ENCODE measurements at regions not wholly inside any gene's neighbourhood (a gene's known extent, or its start where the extent isn't known, plus 50 kb on each side); places are given as distances from the start of the nearest gene placed in this dataset.

- DNase-seq, result peak; percentile 58
- TF ChIP-seq EZH2phosphoT487 (IDR thresholded peaks at IDR 0.05; ENCODE audit: insufficient read depth, low read depth), result no peak
- TF ChIP-seq EZH2 (IDR thresholded peaks at IDR 0.05; ENCODE audit: insufficient read depth, poor library complexity, severe bottlenecking), result no peak
- H3K9me2 ChIP-seq (ENCODE audit: insufficient read depth), result no peaks in the 10 kb centered on the region
- H3K27ac ChIP-seq, result no peak overlapping the region
- no peaks in the 10 kb centered on the region for H3K79me2 ChIP-seq (ENCODE audit: insufficient read depth)
- no peaks in the 10 kb centered on the region for H3K4me1 ChIP-seq (ENCODE audit: insufficient read depth)
- no peak overlapping the region for H3K4me2 ChIP-seq (ENCODE audit: unreplicated experiment)
- no peak overlapping the region for H2AFZ ChIP-seq
- in situ Hi-C loops (cut with MboI), result no loop called here
- H3K4me3 ChIP-seq, result no peak overlapping the region
- H3K9me3 ChIP-seq (ENCODE audit: low read depth), result no peaks in the 10 kb centered on the region
- no peaks in the 10 kb centered on the region for H3F3A ChIP-seq (ENCODE audit: insufficient read depth)
- H4K20me1 ChIP-seq (ENCODE audit: insufficient read depth), result no peaks in the 10 kb centered on the region
- WGBS, 2 experiments (ENCODE audit: low coverage in 1 of 2, low lambda C conversion rate in 2 of 2, missing lambda C conversion rate in 2 of 2), result 70 to 75% methylated on average over 8 of the region's 8 CpGs
- H3K9ac ChIP-seq, result no peak overlapping the region
- no peaks in the 10 kb centered on the region for H3K27me3 ChIP-seq (replicated peaks; ENCODE audit: insufficient read depth)
- no peaks in the 10 kb centered on the region for H3K36me3 ChIP-seq (ENCODE audit: low read depth)
Measured at GRCh38 chr5:157997991-157998504, 139.1 kb upstream of the CLINT1 start.

- DNase-seq, result peak; percentile 83
- TF ChIP-seq EZH2phosphoT487 (IDR thresholded peaks at IDR 0.05; ENCODE audit: insufficient read depth, low read depth), result no peak
- no peak for TF ChIP-seq EZH2 (IDR thresholded peaks at IDR 0.05; ENCODE audit: insufficient read depth, poor library complexity, severe bottlenecking)
- Histone ChIP-seq H3K36me3 (ENCODE audit: low read depth) (no peaks in the 10 kb centered on the region), H4K20me1 (ENCODE audit: insufficient read depth) (no peaks in the 10 kb centered on the region), H3K27ac (no peak overlapping the region), H3K4me3 (no peak overlapping the region), H3F3A (ENCODE audit: insufficient read depth) (no peaks in the 10 kb centered on the region), H3K9me3 (ENCODE audit: low read depth) (no peaks in the 10 kb centered on the region), H2AFZ (peak overlapping the region; percentile 50; the same call in 1 of the 2 replicates), H3K27me3 (replicated peaks; ENCODE audit: insufficient read depth) (no peaks in the 10 kb centered on the region), H3K9me2 (ENCODE audit: insufficient read depth) (no peaks in the 10 kb centered on the region), H3K4me2 (ENCODE audit: unreplicated experiment) (no peak overlapping the region), H3K79me2 (ENCODE audit: insufficient read depth) (no peaks in the 10 kb centered on the region), H3K9ac (no peak overlapping the region), H3K4me1 (ENCODE audit: insufficient read depth) (no peaks in the 10 kb centered on the region)
- 17 to 20% methylated on average over 8 of the region's 8 CpGs for WGBS, 2 experiments (ENCODE audit: low coverage in 1 of 2, low lambda C conversion rate in 2 of 2, missing lambda C conversion rate in 2 of 2)
- in situ Hi-C loops (cut with MboI), result no loop called here
Measured at GRCh38 chr5:157994906-157995519, 136.1 kb upstream of the CLINT1 start.

- Histone ChIP-seq H4K20me1 (ENCODE audit: insufficient read depth) (no peaks in the 10 kb centered on the region), H3K4me1 (ENCODE audit: insufficient read depth) (0 out of 2 replicates have a peak, but pooled peaks cover 5% of the 10 kb centered on the region), H3K4me3 (no peak overlapping the region), H3K36me3 (ENCODE audit: low read depth) (no peaks in the 10 kb centered on the region), H3K27me3 (replicated peaks; ENCODE audit: insufficient read depth) (no peaks in the 10 kb centered on the region), H2AFZ (no peak overlapping the region), H3K9ac (no peak overlapping the region), H3K9me3 (ENCODE audit: low read depth) (no peaks in the 10 kb centered on the region), H3K9me2 (ENCODE audit: insufficient read depth) (no peaks in the 10 kb centered on the region), H3K79me2 (ENCODE audit: insufficient read depth) (no peaks in the 10 kb centered on the region), H3K27ac (no peak overlapping the region), H3F3A (ENCODE audit: insufficient read depth) (no peaks in the 10 kb centered on the region), H3K4me2 (ENCODE audit: unreplicated experiment) (no peak overlapping the region)
- WGBS, 2 experiments (ENCODE audit: low coverage in 1 of 2, low lambda C conversion rate in 2 of 2, missing lambda C conversion rate in 2 of 2), result 89 to 90% methylated on average over 6 of the region's 6 CpGs
- DNase-seq, result no peak
- in situ Hi-C loops (cut with MboI), result no loop called here
- no peak for TF ChIP-seq EZH2 (IDR thresholded peaks at IDR 0.05; ENCODE audit: insufficient read depth, poor library complexity, severe bottlenecking)
- no peak for TF ChIP-seq EZH2phosphoT487 (IDR thresholded peaks at IDR 0.05; ENCODE audit: insufficient read depth, low read depth)
Measured at GRCh38 chr5:157993986-157994691, 135.2 kb upstream of the CLINT1 start.

GRCh38 chr5:157993201-157993600 is 134.3 kb upstream of the CLINT1 start:
- no peaks in the 10 kb centered on the region for H3K9me3 ChIP-seq (ENCODE audit: low read depth)
- TF ChIP-seq EZH2phosphoT487 (IDR thresholded peaks at IDR 0.05; ENCODE audit: insufficient read depth, low read depth), result no peak
- no peak for TF ChIP-seq EZH2 (IDR thresholded peaks at IDR 0.05; ENCODE audit: insufficient read depth, poor library complexity, severe bottlenecking)
- in situ Hi-C loops (cut with MboI), result no loop called here
- no peak overlapping the region for H3K9ac ChIP-seq
- H4K20me1 ChIP-seq (ENCODE audit: insufficient read depth), result no peaks in the 10 kb centered on the region
- 0 out of 2 replicates have a peak, but pooled peaks cover 5% of the 10 kb centered on the region for H3K4me1 ChIP-seq (ENCODE audit: insufficient read depth)
- H3F3A ChIP-seq (ENCODE audit: insufficient read depth), result no peaks in the 10 kb centered on the region
- no peaks in the 10 kb centered on the region for H3K36me3 ChIP-seq (ENCODE audit: low read depth)
- H3K27ac ChIP-seq, result no peak overlapping the region
- no peak for DNase-seq
- H3K27me3 ChIP-seq (replicated peaks; ENCODE audit: insufficient read depth), result no peaks in the 10 kb centered on the region
- no peaks in the 10 kb centered on the region for H3K9me2 ChIP-seq (ENCODE audit: insufficient read depth)
- no peak overlapping the region for H3K4me3 ChIP-seq
- H3K4me2 ChIP-seq (ENCODE audit: unreplicated experiment), result no peak overlapping the region
- 95 to 100% methylated on average over 2 of the region's 2 CpGs for WGBS, 2 experiments (ENCODE audit: low coverage in 1 of 2, low lambda C conversion rate in 2 of 2, missing lambda C conversion rate in 2 of 2)
- H3K79me2 ChIP-seq (ENCODE audit: insufficient read depth), result no peaks in the 10 kb centered on the region
- H2AFZ ChIP-seq, result no peak overlapping the region

Data from GM23248 (cell line).